ENCODE measurements at regions not wholly inside any gene's neighbourhood (a gene's known extent, or its start where the extent isn't known, plus 50 kb on each side); places are given as distances from the start of the nearest gene placed in this dataset.

- TF ChIP-seq CTCF (IDR thresholded peaks at IDR 0.05; ENCODE audit: poor library complexity): no peak
- no peak for TF ChIP-seq EZH2 (IDR thresholded peaks at IDR 0.05; ENCODE audit: borderline replicate concordance)
- no peak for TF ChIP-seq EZH2phosphoT487 (IDR thresholded peaks at IDR 0.05; ENCODE audit: low read depth, severe bottlenecking, unreplicated experiment)
Observed at GRCh38 chr18:6479699-6480098, 65.0 kb upstream of the L3MBTL4 start.
